Naive thymus-derived CD4-positive, alpha-beta T cell (primary cell): ENCODE measurements at regions not wholly inside any gene's neighbourhood (a gene's known extent, or its start where the extent isn't known, plus 50 kb on each side); places are given as distances from the start of the nearest gene placed in this dataset.

Experiments used
- ATAC-seq: fragments of 150-1000 bp; cut with Tn5 transposase; 2 replicates; pipeline ENCODE4 v1.10.0; 2021; ENCODE audit warnings: mild to moderate bottlenecking, moderate library complexity
- CTCF ChIA-PET: fragments of 350-600 bp; sonication (Branson Sonifier 250); formaldehyde crosslinking; loops from one replicate; lab custom pipeline; 2021; ENCODE audit warnings: antibody characterized with exemption; lab: Charles Lee
- POLR2A ChIA-PET: fragments of 350-600 bp; sonication (Branson Sonifier 250); formaldehyde crosslinking; loops from one replicate; lab custom pipeline; 2021; ENCODE audit warnings: antibody characterized with exemption, inconsistent platforms; lab: Charles Lee
- DNase-seq, 9 donors: peaks; one replicate each; pipeline versions ENCODE4 v3.0.0 to v3.0.0-alpha.2; 2020 to 2022; ENCODE audit warnings: mixed read lengths in 1 of 9
- H3K27ac ChIP-seq: one replicate; pipeline ENCODE4 v1.7.0; 2013; ENCODE audit warnings: mild to moderate bottlenecking, low read depth, low read length, moderate library complexity
- H3K27me3 ChIP-seq, 2 donors: one replicate each; pipeline ENCODE4 v1.7.0; 2013; ENCODE audit warnings: low read length in 2 of 2, mild to moderate bottlenecking in 2 of 2, moderate library complexity in 2 of 2; ENCODE audit not compliant: control insufficient read depth in 2 of 2, insufficient read depth in 2 of 2
- H3K36me3 ChIP-seq, 3 experiments: 1 replicate in 2 of 3; 2 replicates in 1 of 3; pipeline ENCODE4 v1.7.0; 2013; ENCODE audit warnings: low read length in 3 of 3, mild to moderate bottlenecking in 3 of 3, moderate library complexity in 1 of 3; ENCODE audit not compliant: insufficient read depth in 3 of 3, control insufficient read depth in 2 of 3
- H3K4me1 ChIP-seq, 2 donors: one replicate each; pipeline ENCODE4 v1.7.0; 2013; ENCODE audit warnings: low read length in 2 of 2, mild to moderate bottlenecking in 2 of 2, moderate library complexity in 1 of 2; ENCODE audit not compliant: control insufficient read depth in 2 of 2, insufficient read depth in 2 of 2
- H3K4me3 ChIP-seq: 2 replicates; pipeline ENCODE4 v1.7.0; 2013; ENCODE audit warnings: mild to moderate bottlenecking, low read length
- H3K9me3 ChIP-seq, 3 experiments: 1 replicate in 2 of 3; 2 replicates in 1 of 3; pipeline ENCODE4 v1.7.0; 2013; ENCODE audit warnings: low read length in 3 of 3; ENCODE audit not compliant: control insufficient read depth in 2 of 3
- H3K27ac Mint-ChIP-seq, 9 donors: one replicate each; pipeline ENCODE4 v1.8.0; 2020 to 2022; ENCODE audit warnings: mixed read lengths in 9 of 9, mild to moderate bottlenecking in 8 of 9, moderate library complexity in 5 of 9, inconsistent platforms in 2 of 9
- H3K27me3 Mint-ChIP-seq, 5 donors: one replicate each; pipeline ENCODE4 v1.8.0; 2021 to 2022; ENCODE audit warnings: mixed read lengths in 5 of 5, mild to moderate bottlenecking in 1 of 5
- H3K36me3 Mint-ChIP-seq, 5 donors: one replicate each; pipeline ENCODE4 v1.8.0; 2020 to 2022; ENCODE audit warnings: mixed read lengths in 5 of 5, mild to moderate bottlenecking in 3 of 5, inconsistent platforms in 1 of 5
- H3K4me1 Mint-ChIP-seq, 7 donors: one replicate each; pipeline ENCODE4 v1.8.0; 2020 to 2022; ENCODE audit warnings: mixed read lengths in 7 of 7, mild to moderate bottlenecking in 3 of 7, inconsistent platforms in 1 of 7
- H3K4me3 Mint-ChIP-seq, 10 donors: one replicate each; pipeline ENCODE4 v1.8.0; 2020 to 2022; ENCODE audit warnings: mild to moderate bottlenecking in 10 of 10, mixed read lengths in 10 of 10, moderate library complexity in 6 of 10, inconsistent platforms in 2 of 10
- H3K9me3 Mint-ChIP-seq, 11 donors: one replicate each; pipeline ENCODE4 v1.8.0; 2020 to 2022; ENCODE audit warnings: mixed read lengths in 11 of 11, mild to moderate bottlenecking in 4 of 11, inconsistent platforms in 1 of 11, moderate library complexity in 1 of 11
- intact Hi-C, 2 donors: fragments of 100-400 bp; cut with micrococcal nuclease; formaldehyde crosslinking; loops; one replicate each; pipeline ENCODE4 v1.15.1; 2023

GRCh38 chr18:49655266-49656072 lies 93.6 kb downstream of the LIPG start:
- Histone ChIP-seq H3K4me3 (no peak overlapping the region), H3K36me3 (no peaks in the 10 kb centered on the region), H3K27me3 (no peaks in the 10 kb centered on the region), H3K4me1 (no peaks in the 10 kb centered on the region), H3K27ac (no peak overlapping the region), H3K9me3 (no peaks in the 10 kb centered on the region)
- Mint-ChIP-seq H3K4me3 (no peak overlapping the region), H3K27ac (no peak overlapping the region), H3K36me3 (no peaks in the 10 kb centered on the region), H3K4me1 (peaks cover 0 to 6% (median 0%) of the 10 kb centered on the region in 7 donors), H3K27me3 (peaks cover 0 to 4% (median 0%) of the 10 kb centered on the region in 5 donors), H3K9me3 (peaks cover 0 to 2% (median 0%) of the 10 kb centered on the region in 11 donors)
- DNase-seq: no peak
- intact Hi-C loops: no loop called here
- POLR2A ChIA-PET: no interaction called here
- ATAC-seq: no peak
- CTCF ChIA-PET: no interaction called here

- Mint-ChIP-seq H3K4me3 (no peak overlapping the region), H3K27ac (no peak overlapping the region), H3K36me3 (no peaks in the 10 kb centered on the region), H3K9me3 (peaks cover 0 to 2% (median 0%) of the 10 kb centered on the region in 11 donors), H3K27me3 (peaks cover 0 to 4% (median 0%) of the 10 kb centered on the region in 5 donors), H3K4me1 (peaks cover 0 to 6% (median 0%) of the 10 kb centered on the region in 7 donors)
- Histone ChIP-seq H3K9me3 (no peaks in the 10 kb centered on the region), H3K4me3 (no peak overlapping the region), H3K36me3 (no peaks in the 10 kb centered on the region), H3K27ac (no peak overlapping the region), H3K4me1 (no peaks in the 10 kb centered on the region), H3K27me3 (no peaks in the 10 kb centered on the region)
- DNase-seq (no peak), ATAC-seq (no peak)
- CTCF ChIA-PET: interaction anchor here (0.7 kb wide), 1 partner anchor 207 kb away, joined by 4 read pairs; no protein-coding TSS in a partner anchor
- intact Hi-C loops: no loop called here
- POLR2A ChIA-PET: no interaction called here
These were observed 92.5 kb downstream of the LIPG start for GRCh38 chr18:49654347-49654746.

GRCh38 chr18:49652881-49653724 lies 91.2 kb downstream of the LIPG start:
- Mint-ChIP-seq H3K9me3 (peaks cover 0 to 2% (median 0%) of the 10 kb centered on the region in 11 donors), H3K36me3 (no peaks in the 10 kb centered on the region), H3K27me3 (peaks cover 0 to 4% (median 0%) of the 10 kb centered on the region in 5 donors), H3K4me3 (no peak overlapping the region), H3K27ac (no peak overlapping the region), H3K4me1 (peaks cover 0 to 6% (median 0%) of the 10 kb centered on the region in 7 donors)
- CTCF ChIA-PET: no interaction called here
- ATAC-seq (no peak), DNase-seq (no peak)
- POLR2A ChIA-PET: no interaction called here
- H3K36me3 ChIP-seq: no peaks in the 10 kb centered on the region
- H3K9me3 ChIP-seq: no peaks in the 10 kb centered on the region
- no peak overlapping the region for H3K4me3 ChIP-seq
- no peaks in the 10 kb centered on the region for H3K27me3 ChIP-seq
- H3K27ac ChIP-seq: no peak overlapping the region
- intact Hi-C loops: no loop called here
- no peaks in the 10 kb centered on the region for H3K4me1 ChIP-seq

GRCh38 chr18:49651033-49651432 lies 89.2 kb downstream of the LIPG start:
- Mint-ChIP-seq H3K36me3 (no peaks in the 10 kb centered on the region), H3K4me3 (no peak overlapping the region), H3K27me3 (peaks cover 0 to 6% (median 0%) of the 10 kb centered on the region in 5 donors), H3K27ac (peak overlapping the region in 1 of 9 donors; percentile 78), H3K4me1 (peaks cover 0 to 6% (median 0%) of the 10 kb centered on the region in 7 donors), H3K9me3 (peaks cover 0 to 2% (median 0%) of the 10 kb centered on the region in 11 donors)
- Histone ChIP-seq H3K9me3 (no peaks in the 10 kb centered on the region), H3K27me3 (no peaks in the 10 kb centered on the region), H3K4me3 (no peak overlapping the region), H3K4me1 (no peaks in the 10 kb centered on the region), H3K36me3 (no peaks in the 10 kb centered on the region), H3K27ac (no peak overlapping the region)
- ATAC-seq (no peak), DNase-seq (no peak)
- intact Hi-C loops: no loop called here
- POLR2A ChIA-PET: no interaction called here
- CTCF ChIA-PET: no interaction called here

GRCh38 chr18:49650426-49650891 lies 88.6 kb downstream of the LIPG start:
- H3K9me3 ChIP-seq: no peaks in the 10 kb centered on the region
- H3K4me1 ChIP-seq: no peaks in the 10 kb centered on the region
- no peaks in the 10 kb centered on the region for H3K36me3 Mint-ChIP-seq
- H3K27me3 ChIP-seq: no peaks in the 10 kb centered on the region
- H3K9me3 Mint-ChIP-seq: peaks cover 0 to 2% (median 0%) of the 10 kb centered on the region in 11 donors
- no peak overlapping the region for H3K4me3 Mint-ChIP-seq
- no peaks in the 10 kb centered on the region for H3K36me3 ChIP-seq
- POLR2A ChIA-PET: no interaction called here
- no peak overlapping the region for H3K27ac ChIP-seq
- H3K27me3 Mint-ChIP-seq: peaks cover 0 to 6% (median 0%) of the 10 kb centered on the region in 5 donors
- DNase-seq (no peak), ATAC-seq (no peak)
- no peak overlapping the region for H3K27ac Mint-ChIP-seq
- CTCF ChIA-PET: no interaction called here
- peaks cover 0 to 6% (median 0%) of the 10 kb centered on the region in 7 donors for H3K4me1 Mint-ChIP-seq
- no peak overlapping the region for H3K4me3 ChIP-seq
- intact Hi-C loops: no loop called here

- CTCF ChIA-PET: no interaction called here
These were observed 87.0 kb downstream of the LIPG start for GRCh38 chr18:49648811-49649210.

More at GRCh38 chr18:49648811-49649210, 87.0 kb downstream of the LIPG start:
- Histone ChIP-seq H3K36me3 (no peaks in the 10 kb centered on the region), H3K9me3 (no peaks in the 10 kb centered on the region), H3K27me3 (no peaks in the 10 kb centered on the region), H3K27ac (no peak overlapping the region), H3K4me1 (no peaks in the 10 kb centered on the region), H3K4me3 (no peak overlapping the region)
- H3K4me1 Mint-ChIP-seq: peaks cover 0 to 6% (median 0%) of the 10 kb centered on the region in 7 donors
- POLR2A ChIA-PET: no interaction called here
- H3K36me3 Mint-ChIP-seq: no peaks in the 10 kb centered on the region
- DNase-seq: no peak
- intact Hi-C loops: no loop called here
- H3K27me3 Mint-ChIP-seq: peaks cover 0 to 2% (median 2%) of the 10 kb centered on the region in 5 donors
- ATAC-seq: no peak
- H3K9me3 Mint-ChIP-seq: no peaks in the 10 kb centered on the region
- H3K27ac Mint-ChIP-seq: no peak overlapping the region
- H3K4me3 Mint-ChIP-seq: no peak overlapping the region
